Erythroblast (primary cell): ENCODE measurements at regions not wholly inside any gene's neighbourhood (a gene's known extent, or its start where the extent isn't known, plus 50 kb on each side); places are given as distances from the start of the nearest gene placed in this dataset.

Experiments used
- GATA1 ChIP-seq: IDR thresholded peaks from 2 replicates; pipeline ENCODE4 v1.6.1; 2011; ENCODE audit warnings: low read depth, mild to moderate bottlenecking, control low read depth, low read length, moderate library complexity
- POLR2A ChIP-seq: IDR thresholded peaks from 2 replicates; pipeline ENCODE4 v1.6.1; 2011; ENCODE audit warnings: mild to moderate bottlenecking, low read length

GRCh38 chr7:124689523-124689922 is 76.1 kb downstream of the GPR37 start:
- no peak for TF ChIP-seq POLR2A
- no peak for TF ChIP-seq GATA1
